ENCODE measurements at regions not wholly inside any gene's neighbourhood (a gene's known extent, or its start where the extent isn't known, plus 50 kb on each side); places are given as distances from the start of the nearest gene placed in this dataset.
A peak's percentile ranks its signal among the peaks of the same experiment; 100 is the strongest.

DNA sequence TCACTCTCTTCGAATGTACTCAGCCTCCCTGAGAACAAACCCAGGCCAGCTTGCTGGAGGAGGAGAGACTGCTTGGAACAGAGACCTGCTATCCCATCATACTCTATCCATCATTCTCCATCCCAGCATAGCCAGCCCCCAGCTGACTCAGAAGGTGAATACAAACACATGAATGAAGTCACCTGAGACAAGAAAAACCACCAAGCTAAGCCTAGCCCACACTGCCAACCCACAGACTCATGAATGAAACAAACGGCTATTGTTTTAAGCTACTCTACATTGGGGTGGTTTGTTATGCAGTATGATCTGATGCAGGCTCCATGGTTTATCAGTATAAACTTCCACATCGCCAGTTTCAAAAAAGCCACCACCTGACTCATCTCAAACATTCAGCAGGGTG lies 395.6 kb downstream of the SETD4 start:
- no peak overlapping the region for H3K4me3 Mint-ChIP-seq
- H3K36me3 Mint-ChIP-seq = no peaks in the 10 kb centered on the region
- peaks cover 9 to 21% of the 10 kb centered on the region in 2 donors for H3K27me3 Mint-ChIP-seq
- H3K4me1 Mint-ChIP-seq = no peaks in the 10 kb centered on the region
- H3K27ac Mint-ChIP-seq = no peak overlapping the region
- no peak for DNase-seq
- no peaks in the 10 kb centered on the region for H3K9me3 Mint-ChIP-seq
- peak in 1 of 2 donors; percentile 25 for ATAC-seq (replicated peaks)

- Mint-ChIP-seq H3K4me3 (no peak overlapping the region), H3K27ac (no peak overlapping the region), H3K9me3 (no peaks in the 10 kb centered on the region), H3K4me1 (no peaks in the 10 kb centered on the region), H3K36me3 (no peaks in the 10 kb centered on the region), H3K27me3 (peaks cover 9 to 21% of the 10 kb centered on the region in 2 donors)
- DNase-seq = no peak
- ATAC-seq (replicated peaks) = no peak
Measured at GRCh38 chr21:35663856-35664606, 396.3 kb downstream of the SETD4 start.

- no peak overlapping the region for H3K4me3 Mint-ChIP-seq
- H3K27ac Mint-ChIP-seq = no peak overlapping the region
- ATAC-seq (replicated peaks) (peak; percentile 75 to 83), DNase-seq (no peak)
- peaks cover 0 to under 1% of the 10 kb centered on the region in 2 donors for H3K27me3 Mint-ChIP-seq
- H3K36me3 Mint-ChIP-seq = no peaks in the 10 kb centered on the region
- H3K4me1 Mint-ChIP-seq = peaks cover 0 to 6% of the 10 kb centered on the region in 2 donors
- no peaks in the 10 kb centered on the region for H3K9me3 Mint-ChIP-seq
Measured at GRCh38 chr21:35658242-35658641, 402.1 kb downstream of the SETD4 start.

DNA sequence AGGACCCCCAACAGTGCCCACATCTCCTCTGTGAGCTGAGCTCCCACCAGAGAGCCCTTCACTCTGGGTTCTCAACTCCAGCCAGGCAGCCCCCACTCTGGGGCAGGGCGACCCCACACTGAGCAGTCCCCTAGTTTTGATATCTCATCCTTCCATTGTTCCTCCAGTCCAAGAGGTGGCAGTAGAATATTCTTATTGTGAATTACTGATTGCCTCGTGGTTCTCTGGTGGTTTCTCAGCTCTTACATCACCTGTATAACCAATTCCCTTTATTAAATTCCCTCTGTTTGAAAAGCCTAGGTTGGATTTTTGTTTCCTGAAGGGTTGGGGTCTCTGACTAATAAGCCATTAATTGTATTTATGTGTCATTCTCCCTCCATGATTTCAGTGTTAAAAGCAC lies 407.5 kb downstream of the SETD4 start:
- no peak for DNase-seq
- peaks cover 0 to 2% of the 10 kb centered on the region in 2 donors for H3K9me3 Mint-ChIP-seq
- no peak overlapping the region for H3K4me3 Mint-ChIP-seq
- no peaks in the 10 kb centered on the region for H3K36me3 Mint-ChIP-seq
- no peak for ATAC-seq (replicated peaks)
- H3K27me3 Mint-ChIP-seq = peaks cover 30 to 34% of the 10 kb centered on the region in 2 donors
- no peak overlapping the region for H3K27ac Mint-ChIP-seq
- H3K4me1 Mint-ChIP-seq = peaks cover 0 to 1% of the 10 kb centered on the region in 2 donors

DNA sequence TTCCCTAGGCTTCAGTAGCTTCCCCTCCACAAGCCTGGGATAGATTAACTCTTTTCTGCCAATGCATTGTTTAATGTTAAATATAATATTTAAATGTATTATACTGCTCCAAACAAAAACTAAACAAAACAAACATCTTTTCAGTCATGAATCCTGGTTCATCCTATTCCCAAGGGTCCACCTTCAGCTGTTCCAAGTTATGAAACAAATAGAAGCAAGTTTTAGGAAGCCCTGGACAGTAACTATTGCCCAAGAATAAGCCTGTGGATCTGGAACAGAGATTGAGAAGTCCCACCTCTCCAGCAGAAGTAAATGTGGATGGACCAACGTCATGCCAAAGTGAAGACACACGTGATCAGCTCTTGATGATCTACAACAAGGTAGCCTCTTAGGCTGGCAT lies 408.1 kb downstream of the SETD4 start:
- DNase-seq (no peak), ATAC-seq (replicated peaks) (no peak)
- Mint-ChIP-seq H3K27me3 (peaks cover 30 to 34% of the 10 kb centered on the region in 2 donors), H3K36me3 (no peaks in the 10 kb centered on the region), H3K4me1 (no peaks in the 10 kb centered on the region), H3K9me3 (peaks cover 0 to 2% of the 10 kb centered on the region in 2 donors), H3K4me3 (no peak overlapping the region), H3K27ac (no peak overlapping the region)

- Mint-ChIP-seq H3K36me3 (no peaks in the 10 kb centered on the region), H3K27me3 (peaks cover 30 to 34% of the 10 kb centered on the region in 2 donors), H3K4me1 (no peaks in the 10 kb centered on the region), H3K9me3 (peaks cover 0 to 2% of the 10 kb centered on the region in 2 donors), H3K27ac (no peak overlapping the region), H3K4me3 (no peak overlapping the region)
- ATAC-seq (replicated peaks) (no peak), DNase-seq (no peak)
Measured at GRCh38 chr21:35651196-35651595, 409.1 kb downstream of the SETD4 start.

DNA sequence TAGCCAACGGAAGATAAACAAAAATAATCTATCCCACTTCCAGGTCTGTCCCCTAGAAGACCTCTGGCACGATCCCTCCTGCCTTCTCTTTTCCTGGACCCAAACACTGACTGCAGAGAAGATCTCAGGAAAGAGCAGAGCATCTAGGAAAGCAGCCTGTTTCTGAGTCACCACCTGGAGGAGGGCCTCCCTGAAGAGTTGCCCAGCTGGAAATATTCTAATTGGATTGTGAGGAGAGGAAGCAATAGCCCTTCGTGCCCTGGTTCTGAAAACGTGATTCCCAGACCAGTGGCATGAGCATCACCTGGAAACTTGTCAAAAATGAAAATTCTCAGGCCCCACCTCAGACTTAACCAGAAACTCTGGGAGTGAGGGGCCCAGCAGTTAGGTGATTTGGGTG lies 411.1 kb downstream of the SETD4 start:
- H3K9me3 Mint-ChIP-seq = peaks cover 0 to 2% of the 10 kb centered on the region in 2 donors
- DNase-seq (no peak), ATAC-seq (replicated peaks) (no peak)
- no peaks in the 10 kb centered on the region for H3K4me1 Mint-ChIP-seq
- H3K27ac Mint-ChIP-seq = no peak overlapping the region
- peaks cover 30 to 39% of the 10 kb centered on the region in 2 donors for H3K27me3 Mint-ChIP-seq
- no peaks in the 10 kb centered on the region for H3K36me3 Mint-ChIP-seq
- no peak overlapping the region for H3K4me3 Mint-ChIP-seq

DNA sequence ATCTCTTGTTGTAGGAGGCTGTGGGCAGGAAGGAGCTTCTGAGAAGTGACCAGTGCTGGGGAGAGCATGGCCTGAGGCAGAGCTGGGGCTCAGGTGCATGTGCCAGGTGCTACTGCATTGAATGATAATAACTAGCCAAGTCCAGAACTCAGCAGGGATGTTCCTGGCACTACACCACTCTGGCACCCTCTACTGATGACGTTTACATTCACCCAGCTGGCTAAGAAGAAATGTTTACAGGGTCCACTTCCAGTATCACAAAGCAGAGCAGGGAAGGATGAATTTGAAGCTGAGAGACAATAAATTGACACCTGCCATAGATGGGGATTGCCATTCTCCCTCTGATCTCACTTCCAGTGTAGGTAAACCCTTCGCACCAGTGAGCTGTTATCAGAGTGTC lies 411.8 kb downstream of the SETD4 start:
- Mint-ChIP-seq H3K4me1 (no peaks in the 10 kb centered on the region), H3K27me3 (peaks cover 30 to 42% of the 10 kb centered on the region in 2 donors)

DNA sequence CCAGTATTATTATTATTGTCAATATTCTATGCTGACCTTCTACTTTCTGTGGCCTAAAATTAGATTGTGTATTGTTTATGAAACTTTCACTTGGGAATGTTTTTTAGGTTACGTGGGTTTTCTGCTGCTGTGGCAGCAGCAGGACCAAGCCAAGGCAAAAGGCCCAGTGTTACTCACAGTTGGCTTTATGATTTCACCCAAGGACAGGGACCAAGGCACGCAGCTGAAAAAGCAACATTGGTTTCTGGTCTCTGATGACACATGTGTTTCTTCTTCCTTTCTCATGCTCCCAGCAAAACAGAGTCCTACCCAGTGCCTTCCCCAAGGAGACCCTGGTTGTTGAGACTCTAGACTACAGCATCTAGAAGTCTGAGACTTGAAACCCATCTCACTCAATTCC lies 413.7 kb downstream of the SETD4 start:
- Mint-ChIP-seq H3K27ac (no peak overlapping the region), H3K4me1 (no peaks in the 10 kb centered on the region), H3K4me3 (no peak overlapping the region), H3K36me3 (no peaks in the 10 kb centered on the region), H3K9me3 (no peaks in the 10 kb centered on the region), H3K27me3 (peaks cover 30 to 46% of the 10 kb centered on the region in 2 donors)
- ATAC-seq (replicated peaks) (no peak), DNase-seq (no peak)

More for the DNA sequence above, 411.8 kb downstream of the SETD4 start:
- ATAC-seq (replicated peaks) = no peak
- peaks cover 0 to 2% of the 10 kb centered on the region in 2 donors for H3K9me3 Mint-ChIP-seq
- H3K4me3 Mint-ChIP-seq = no peak overlapping the region
- DNase-seq = no peak
- no peak overlapping the region for H3K27ac Mint-ChIP-seq
- H3K36me3 Mint-ChIP-seq = no peaks in the 10 kb centered on the region

DNA sequence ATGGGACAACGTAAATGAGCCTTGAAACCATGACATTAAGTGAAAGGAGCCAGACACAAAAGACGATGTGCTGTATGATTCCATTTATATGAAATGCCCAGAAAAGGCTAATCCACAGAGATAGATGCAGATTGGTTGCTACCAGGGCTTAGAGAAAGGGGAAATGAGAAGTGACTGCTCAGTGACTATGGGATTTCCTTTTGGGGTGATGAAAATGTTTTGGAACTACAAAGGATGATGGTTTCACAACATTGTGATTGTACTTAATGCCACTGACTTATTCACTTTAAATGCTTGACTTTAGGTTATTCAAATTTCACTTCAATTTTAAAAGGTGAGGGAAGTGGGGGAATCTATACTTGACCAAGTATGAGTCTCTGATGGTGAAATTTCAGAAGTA lies 414.3 kb downstream of the SETD4 start:
- DNase-seq = no peak
- peaks cover 32 to 42% of the 10 kb centered on the region in 2 donors for H3K27me3 Mint-ChIP-seq
- no peak overlapping the region for H3K4me3 Mint-ChIP-seq
- H3K36me3 Mint-ChIP-seq = no peaks in the 10 kb centered on the region
- no peak for ATAC-seq (replicated peaks)
- H3K27ac Mint-ChIP-seq = no peak overlapping the region
- no peaks in the 10 kb centered on the region for H3K4me1 Mint-ChIP-seq
- no peaks in the 10 kb centered on the region for H3K9me3 Mint-ChIP-seq

- ATAC-seq (replicated peaks) = no peak
- Mint-ChIP-seq H3K27me3 (peaks cover 19 to 36% of the 10 kb centered on the region in 2 donors), H3K36me3 (no peaks in the 10 kb centered on the region), H3K4me3 (no peak overlapping the region), H3K27ac (no peak overlapping the region), H3K4me1 (no peaks in the 10 kb centered on the region), H3K9me3 (no peaks in the 10 kb centered on the region)
- no peak for DNase-seq
Measured at GRCh38 chr21:35644523-35644922, 415.8 kb downstream of the SETD4 start.

DNA sequence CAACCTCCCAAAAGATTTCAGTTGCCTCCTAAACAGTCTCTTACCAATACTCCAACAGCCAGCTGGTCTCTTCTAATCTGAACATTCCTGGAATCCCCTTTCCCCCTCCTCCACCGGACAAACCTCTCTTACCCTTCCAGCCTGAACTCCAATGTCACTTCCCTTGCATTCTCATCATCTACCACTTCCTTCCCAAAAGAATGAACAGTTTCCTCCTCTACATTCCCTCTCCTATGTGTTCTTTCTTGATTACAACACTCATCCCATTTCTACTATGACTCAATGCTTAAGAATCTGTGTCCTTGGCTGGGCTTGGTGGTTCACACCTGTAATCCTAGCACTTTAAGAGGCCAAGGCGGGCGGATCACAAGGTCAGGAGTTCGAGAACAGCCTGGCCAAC lies 417.1 kb downstream of the SETD4 start:
- no peak overlapping the region for H3K4me3 Mint-ChIP-seq
- H3K27me3 Mint-ChIP-seq = peaks cover 16 to 25% of the 10 kb centered on the region in 2 donors
- no peak for DNase-seq
- H3K36me3 Mint-ChIP-seq = no peaks in the 10 kb centered on the region
- ATAC-seq (replicated peaks) = no peak
- peaks cover 0 to 2% of the 10 kb centered on the region in 2 donors for H3K9me3 Mint-ChIP-seq
- no peaks in the 10 kb centered on the region for H3K4me1 Mint-ChIP-seq
- H3K27ac Mint-ChIP-seq = no peak overlapping the region

GRCh38 chr21:35641271-35642016 lies 418.9 kb downstream of the SETD4 start:
- DNase-seq = no peak
- H3K36me3 Mint-ChIP-seq = no peaks in the 10 kb centered on the region
- H3K9me3 Mint-ChIP-seq = peaks cover 0 to 2% of the 10 kb centered on the region in 2 donors
- peaks cover 25 to 32% of the 10 kb centered on the region in 2 donors for H3K27me3 Mint-ChIP-seq
- no peak overlapping the region for H3K4me3 Mint-ChIP-seq
- ATAC-seq (replicated peaks) = no peak
- no peaks in the 10 kb centered on the region for H3K4me1 Mint-ChIP-seq
- H3K27ac Mint-ChIP-seq = no peak overlapping the region

- DNase-seq (no peak), ATAC-seq (replicated peaks) (no peak)
- Mint-ChIP-seq H3K9me3 (peaks cover 0 to 2% of the 10 kb centered on the region in 2 donors), H3K27ac (no peak overlapping the region), H3K27me3 (peaks cover 25 to 32% of the 10 kb centered on the region in 2 donors), H3K4me1 (no peaks in the 10 kb centered on the region), H3K36me3 (no peaks in the 10 kb centered on the region), H3K4me3 (no peak overlapping the region)
Measured at GRCh38 chr21:35637431-35637830, 422.9 kb downstream of the SETD4 start.

- H3K27me3 Mint-ChIP-seq = peaks cover 16 to 24% of the 10 kb centered on the region in 2 donors
- no peak overlapping the region for H3K4me3 Mint-ChIP-seq
- DNase-seq (no peak), ATAC-seq (replicated peaks) (no peak)
- H3K4me1 Mint-ChIP-seq = no peaks in the 10 kb centered on the region
- H3K36me3 Mint-ChIP-seq = no peaks in the 10 kb centered on the region
- H3K9me3 Mint-ChIP-seq = peaks cover 0 to 2% of the 10 kb centered on the region in 2 donors
- H3K27ac Mint-ChIP-seq = no peak overlapping the region
Measured at GRCh38 chr21:35635994-35636393, 424.3 kb downstream of the SETD4 start.

All from stimulated activated naive B cell treated with anti-CD40 and anti-IgM and Interleukin-4, amounts not matched to agents 10 μg/mL and 1 μg/mL and 100 μg/mL, for 72 hours (primary cell).